HCT116 (cell line): ENCODE measurements at regions not wholly inside any gene's neighbourhood (a gene's known extent, or its start where the extent isn't known, plus 50 kb on each side); places are given as distances from the start of the nearest gene placed in this dataset.

Experiments used
- ATAC-seq: fragments of 200-7000 bp; cut with Tn5 transposase; 2 replicates; pipeline ENCODE4 v1.9.1; 2020; ENCODE audit warnings: mild to moderate bottlenecking, moderate library complexity
- BruUV-seq: library from RNA; stranded (reverse); fragments of 400-500 nt; replicated peaks from 2 replicates; lab custom pipeline; 2021; lab: Mats Ljungman, UMichigan
- CTCF ChIA-PET: fragments of 300-600 bp; sonication (Branson Sonifier 250); formaldehyde crosslinking; loops from one replicate; lab custom pipeline; 2021; ENCODE audit warnings: antibody characterized with exemption; lab: Charles Lee
- POLR2A ChIA-PET: fragments of 300-600, 350-600 bp; sonication (Branson Sonifier 250); formaldehyde crosslinking; loops from one replicate; lab custom pipeline; 2021; ENCODE audit warnings: antibody characterized with exemption; lab: Charles Lee
- RAD21 ChIA-PET, 2 experiments: fragments of 300-600 bp; sonication (Branson Sonifier 250); formaldehyde crosslinking; loops; one replicate each; lab custom pipeline; 2023; ENCODE audit warnings: low total read pairs in 2 of 2; ENCODE audit not compliant: uncharacterized antibody in 2 of 2, unreplicated experiment in 2 of 2, low non-redundant PET in 1 of 2; lab: Charles Lee
- DNase-seq: peaks from one replicate; pipeline ENCODE4 v3.0.0-alpha.2; 2010; ENCODE audit warnings: low read depth, low spot score
- H2AFZ ChIP-seq: fragments of 200-600 bp; shearing (Covaris generic), sonication (generic); 2 replicates; pipeline ENCODE4 v1.6.1; 2017; ENCODE audit warnings: low read depth, mixed run types, mixed read lengths, antibody characterized with exemption, low read length; ENCODE audit not compliant: poor library complexity, severe bottlenecking
- H3K27ac ChIP-seq: 2 replicates; pipeline ENCODE4 v1.5.1; 2012; ENCODE audit warnings: low read depth, low read length
- H3K27me3 ChIP-seq: fragments of 200-600 bp; sonication (generic); 2 replicates; pipeline ENCODE4 v1.6.1; 2016; ENCODE audit warnings: mixed run types, low read length, mixed read lengths; ENCODE audit not compliant: insufficient read depth
- H3K36me3 ChIP-seq, 2 experiments: fragments of 200-500 bp in 1 of 2; fragments of 200-600 bp in 1 of 2; sonication (Bioruptor generic) in 1 of 2; sonication (generic) in 1 of 2; 2 replicates each; pipeline versions ENCODE4 v1.5.1 to v1.6.1; 2014 to 2016; ENCODE audit warnings: low read length in 2 of 2, inconsistent platforms in 1 of 2, mixed read lengths in 1 of 2, mixed run types in 1 of 2; ENCODE audit not compliant: insufficient read depth in 2 of 2, control insufficient read depth in 1 of 2
- H3K4me1 ChIP-seq, 2 experiments: fragments of 200-600 bp in 1 of 2; sonication (generic) in 1 of 2; 2 replicates each; pipeline versions ENCODE4 v1.5.1 to v1.6.1; 2012 to 2017; ENCODE audit warnings: low read length in 2 of 2, inconsistent platforms in 1 of 2, mild to moderate bottlenecking in 1 of 2, mixed read lengths in 1 of 2, mixed run types in 1 of 2, moderate library complexity in 1 of 2; ENCODE audit not compliant: insufficient read depth in 2 of 2, control insufficient read depth in 1 of 2
- H3K4me2 ChIP-seq: fragments of 200-600 bp; sonication (generic); 2 replicates; pipeline ENCODE4 v1.6.1; 2017; ENCODE audit warnings: mixed run types, low read length, mixed read lengths
- H3K4me3 ChIP-seq, 2 experiments: fragments of 200-600 bp in 1 of 2; sonication (generic) in 1 of 2; replicated peaks in 1 of 2; 2 replicates each; pipeline ENCODE4 v1.5.1; 2011 to 2016; ENCODE audit warnings: low read length in 2 of 2, control low read depth in 1 of 2, low read depth in 1 of 2, mild to moderate bottlenecking in 1 of 2, mixed read lengths in 1 of 2, mixed run types in 1 of 2
- H3K79me2 ChIP-seq: fragments of 200-600 bp; sonication (generic); 2 replicates; pipeline ENCODE4 v1.6.1; 2017; ENCODE audit warnings: mild to moderate bottlenecking, mixed run types, low read length, moderate library complexity, mixed read lengths; ENCODE audit not compliant: insufficient read depth
- H3K9ac ChIP-seq: fragments of 200-600 bp; sonication (generic); 2 replicates; pipeline ENCODE4 v1.6.1; 2016; ENCODE audit warnings: low read length, mixed read lengths
- H3K9me2 ChIP-seq: fragments of 200-600 bp; sonication (generic), shearing (Covaris generic); 2 replicates; pipeline ENCODE4 v1.6.1; 2017; ENCODE audit warnings: mixed run types, mild to moderate bottlenecking, moderate library complexity; ENCODE audit not compliant: insufficient read depth
- H3K9me3 ChIP-seq, 2 experiments: fragments of 200-500 bp in 1 of 2; fragments of 200-600 bp in 1 of 2; sonication (Bioruptor generic) in 1 of 2; sonication (generic) in 1 of 2; 2 replicates each; pipeline ENCODE4 v1.6.1; 2014 to 2017; ENCODE audit warnings: low read length in 2 of 2, mixed read lengths in 2 of 2, inconsistent platforms in 1 of 2, low read depth in 1 of 2, mild to moderate bottlenecking in 1 of 2, mixed run types in 1 of 2, moderate library complexity in 1 of 2; ENCODE audit not compliant: control insufficient read depth in 1 of 2, insufficient read depth in 1 of 2
- H4K20me1 ChIP-seq: fragments of 200-600 bp; sonication (generic), shearing (Covaris generic); 2 replicates; pipeline ENCODE4 v1.6.1; 2017; ENCODE audit warnings: mixed run types, mild to moderate bottlenecking, moderate library complexity; ENCODE audit not compliant: insufficient read depth
- ATF3 ChIP-seq: IDR thresholded peaks from 2 replicates; pipeline ENCODE4 v1.6.1; 2012
- CBX3 ChIP-seq: IDR thresholded peaks from 2 replicates; pipeline ENCODE4 v1.6.1; 2012; ENCODE audit warnings: low read depth
- CEBPB ChIP-seq: IDR thresholded peaks from 2 replicates; pipeline ENCODE4 v1.6.1; 2012; ENCODE audit warnings: low read depth
- CTCF ChIP-seq, 3 experiments: fragments of 200-600 bp in 1 of 3; sonication (generic) in 1 of 3; IDR thresholded peaks in 2 of 3; conservative IDR thresholded peaks in 1 of 3; 2 replicates each; pipeline ENCODE4 v1.5.1; 2012 to 2017; ENCODE audit warnings: low read depth in 2 of 3, low read length in 2 of 3, antibody characterized with exemption in 1 of 3, borderline replicate concordance in 1 of 3, control low read depth in 1 of 3, mild to moderate bottlenecking in 1 of 3, mixed read lengths in 1 of 3, mixed run types in 1 of 3, moderate library complexity in 1 of 3; ENCODE audit not compliant: insufficient read depth in 1 of 3
- EGR1 ChIP-seq: IDR thresholded peaks from 2 replicates; pipeline ENCODE4 v1.6.1; 2012; ENCODE audit warnings: low read depth
- ELF1 ChIP-seq: IDR thresholded peaks from 2 replicates; pipeline ENCODE4 v1.6.1; 2012; ENCODE audit warnings: low read depth, borderline replicate concordance
- EZH2 ChIP-seq: fragments of 200-600 bp; sonication (generic); IDR thresholded peaks from 2 replicates; pipeline ENCODE4 v1.6.1; 2017; ENCODE audit warnings: antibody characterized with exemption, mixed run types
- EZH2phosphoT487 ChIP-seq: fragments of 200-600 bp; IDR thresholded peaks from 2 replicates; pipeline ENCODE4 v1.6.1; 2018; ENCODE audit warnings: antibody characterized with exemption, borderline replicate concordance
- JUND ChIP-seq: IDR thresholded peaks from 2 replicates; pipeline ENCODE4 v1.6.1; 2012
- POLR2A ChIP-seq: IDR thresholded peaks from 2 replicates; pipeline ENCODE4 v1.7.0; 2011; ENCODE audit warnings: borderline replicate concordance; ENCODE audit not compliant: insufficient read depth, insufficient read length; ENCODE audit errors: extremely low read depth
- RAD21 ChIP-seq: IDR thresholded peaks from 2 replicates; pipeline ENCODE4 v1.6.1; 2012; ENCODE audit warnings: low read depth, mild to moderate bottlenecking
- SP1 ChIP-seq: IDR thresholded peaks from 2 replicates; pipeline ENCODE4 v1.6.1; 2012; ENCODE audit warnings: low read depth
- TCF7L2 ChIP-seq: IDR thresholded peaks from 2 replicates; pipeline ENCODE4 v1.7.0; 2011; ENCODE audit warnings: borderline replicate concordance, inconsistent platforms; ENCODE audit not compliant: insufficient read depth, insufficient read length; ENCODE audit errors: extremely low read depth
- YY1 ChIP-seq: IDR thresholded peaks from 2 replicates; pipeline ENCODE4 v1.6.1; 2011; ENCODE audit warnings: low read length, low read depth, moderate library complexity, mild to moderate bottlenecking; ENCODE audit not compliant: insufficient replicate concordance; ENCODE audit errors: extremely low read depth
- ZBTB33 ChIP-seq: IDR thresholded peaks from 2 replicates; pipeline ENCODE4 v1.6.1; 2011; ENCODE audit warnings: mild to moderate bottlenecking, low read length, moderate library complexity; ENCODE audit not compliant: insufficient replicate concordance; ENCODE audit errors: extremely low read depth
- ZFX ChIP-seq: fragments of 450-650 bp; IDR thresholded peaks from 2 replicates; pipeline ENCODE4 v1.6.1; 2017
- ZNF274 ChIP-seq: fragments of 200-500 bp; sonication (Bioruptor generic); IDR thresholded peaks from 2 replicates; pipeline ENCODE4 v1.6.1; 2014; ENCODE audit warnings: mild to moderate bottlenecking, low read depth, low read length, inconsistent platforms
- intact Hi-C: fragments of 100-400 bp; cut with micrococcal nuclease; formaldehyde crosslinking; loops from 2 replicates; pipeline ENCODE4 v1.10.0; 2022

- intact Hi-C loops: no loop called here
- no peaks in the 10 kb centered on the region for H3K9me3 ChIP-seq
- no peak for ATAC-seq
- ChIA-PET CTCF (no interaction called here), POLR2A (no interaction called here), RAD21 (no interaction called here)
- no peak overlapping the region for H2AFZ ChIP-seq
- no peak overlapping the region for H3K9ac ChIP-seq
- H3K4me2 ChIP-seq: no peak overlapping the region
- no peak for DNase-seq
- H3K27me3 ChIP-seq: peaks cover 35% of the 10 kb centered on the region
- H3K9me2 ChIP-seq: no peaks in the 10 kb centered on the region
- no peak overlapping the region for H3K4me3 ChIP-seq
- no peaks in the 10 kb centered on the region for H4K20me1 ChIP-seq
- BruUV-seq: no TSS peak
- no peak overlapping the region for H3K27ac ChIP-seq
- TF ChIP-seq TCF7L2 (no peak), RAD21 (no peak), EGR1 (no peak), POLR2A (no peak)
- H3K4me1 ChIP-seq: no peaks in the 10 kb centered on the region
- H3K36me3 ChIP-seq: no peaks in the 10 kb centered on the region
- H3K79me2 ChIP-seq: no peaks in the 10 kb centered on the region
These were observed 122.1 kb upstream of the KAZN start for GRCh38 chr1:14476170-14476955.

GRCh38 chr1:14478120-14478519, 120.4 kb upstream of the KAZN start:
- intact Hi-C loops: no loop called here
- peaks cover 36% of the 10 kb centered on the region for H3K27me3 ChIP-seq
- RAD21 ChIA-PET: no interaction called here
- H3K9me3 ChIP-seq: no peaks in the 10 kb centered on the region
- CTCF ChIA-PET: no interaction called here
- H4K20me1 ChIP-seq: no peaks in the 10 kb centered on the region
- POLR2A ChIA-PET: no interaction called here
- H3K4me1 ChIP-seq: no peaks in the 10 kb centered on the region
- DNase-seq: no peak
- H3K9me2 ChIP-seq: no peaks in the 10 kb centered on the region
- ATAC-seq: no peak
- no peaks in the 10 kb centered on the region for H3K36me3 ChIP-seq
- H3K79me2 ChIP-seq: no peaks in the 10 kb centered on the region
- no TSS peak for BruUV-seq
- no peak overlapping the region for H3K9ac ChIP-seq
- TF ChIP-seq ZBTB33 (no peak), EZH2phosphoT487 (no peak), CTCF (IDR thresholded peaks at IDR 0.05 in 2 of 3, conservative IDR thresholded peaks at IDR 0.05 in 1 of 3; ENCODE audit: borderline replicate concordance in 1 of 3, insufficient read depth in 1 of 3, low read depth in 2 of 3, low read length in 2 of 3) (no peak), ATF3 (no peak), YY1 (no peak), ELF1 (no peak), ZFX (no peak), CEBPB (no peak), JUND (no peak), EZH2 (no peak), SP1 (no peak), RAD21 (no peak), ZNF274 (no peak), CBX3 (no peak)
- no peak overlapping the region for H3K27ac ChIP-seq
- no peak overlapping the region for H2AFZ ChIP-seq
- no peak overlapping the region for H3K4me3 ChIP-seq
- H3K4me2 ChIP-seq: no peak overlapping the region
